NCI-H526 (cell line): ENCODE measurements at regions not wholly inside any gene's neighbourhood (a gene's known extent, or its start where the extent isn't known, plus 50 kb on each side); places are given as distances from the start of the nearest gene placed in this dataset.

Experiments used
- DNase-seq, 2 experiments: peaks; one replicate each; lab custom pipeline; 2025; lab: John Stamatoyannopoulos, UW

GRCh38 chr2:239882781-239883180, 142.4 kb downstream of the NDUFA10 start:
- DNase-seq = no peak

- DNase-seq = peak; percentile 51 to 86
Measured at GRCh38 chr2:239882331-239882732, 142.8 kb downstream of the NDUFA10 start.

GRCh38 chr2:239881561-239882320, 143.4 kb downstream of the NDUFA10 start:
- no peak for DNase-seq

- DNase-seq = no peak
Measured at GRCh38 chr2:239881031-239881471, 144.1 kb downstream of the NDUFA10 start.

GRCh38 chr2:239880396-239880795, 144.7 kb downstream of the NDUFA10 start:
- no peak for DNase-seq

GRCh38 chr2:239879423-239880084, 145.6 kb downstream of the NDUFA10 start:
- DNase-seq = no peak

- no peak for DNase-seq
Measured at GRCh38 chr2:239878686-239879085, 146.5 kb downstream of the NDUFA10 start.

- DNase-seq = no peak
Measured at GRCh38 chr2:239876948-239877289, 148.2 kb downstream of the NDUFA10 start.

- no peak for DNase-seq
Measured at GRCh38 chr2:239876271-239876947, 148.7 kb downstream of the NDUFA10 start.

- DNase-seq = no peak
Measured at GRCh38 chr2:239874636-239875356, 150.3 kb downstream of the NDUFA10 start.

- DNase-seq = no peak
Measured at GRCh38 chr2:239873656-239874635, 151.2 kb downstream of the NDUFA10 start.

GRCh38 chr2:239871481-239872435, 153.4 kb downstream of the NDUFA10 start:
- DNase-seq = no peak

- no peak for DNase-seq
Measured at GRCh38 chr2:239870863-239871262, 154.3 kb downstream of the NDUFA10 start.

GRCh38 chr2:239870276-239870675, 154.9 kb downstream of the NDUFA10 start:
- DNase-seq = no peak

- no peak for DNase-seq
Measured at GRCh38 chr2:239869272-239870155, 155.6 kb downstream of the NDUFA10 start.

- no peak for DNase-seq
Measured at GRCh38 chr2:239868556-239869181, 156.5 kb downstream of the NDUFA10 start.

GRCh38 chr2:239866778-239867177, 158.4 kb downstream of the NDUFA10 start:
- no peak for DNase-seq

- no peak for DNase-seq
Measured at GRCh38 chr2:239866350-239866749, 158.8 kb downstream of the NDUFA10 start.
